ENCODE measurements at regions not wholly inside any gene's neighbourhood (a gene's known extent, or its start where the extent isn't known, plus 50 kb on each side); places are given as distances from the start of the nearest gene placed in this dataset.
A peak's percentile ranks its signal among the peaks of the same experiment; 100 is the strongest.

DNA sequence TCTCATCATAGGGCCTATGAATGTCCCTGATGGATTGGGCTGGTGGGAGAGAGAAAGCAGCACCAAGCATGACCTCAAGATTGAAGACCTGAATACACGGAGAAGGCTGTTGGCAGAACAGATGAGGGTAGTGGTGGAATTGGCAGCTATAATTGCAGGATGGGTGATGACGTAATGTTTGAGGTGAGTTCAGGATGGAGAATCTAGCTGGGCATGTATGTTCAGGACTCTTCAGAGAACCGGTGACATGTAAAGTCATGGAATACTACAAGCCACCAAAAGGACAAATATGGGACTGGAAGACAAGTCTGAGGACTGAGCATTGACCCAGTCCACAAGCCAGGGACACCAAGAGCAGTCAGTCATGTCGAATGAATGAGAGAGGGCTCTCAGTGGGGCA, 999.8 kb upstream of the TMEM132C start:
- no peak for DNase-seq

DNA sequence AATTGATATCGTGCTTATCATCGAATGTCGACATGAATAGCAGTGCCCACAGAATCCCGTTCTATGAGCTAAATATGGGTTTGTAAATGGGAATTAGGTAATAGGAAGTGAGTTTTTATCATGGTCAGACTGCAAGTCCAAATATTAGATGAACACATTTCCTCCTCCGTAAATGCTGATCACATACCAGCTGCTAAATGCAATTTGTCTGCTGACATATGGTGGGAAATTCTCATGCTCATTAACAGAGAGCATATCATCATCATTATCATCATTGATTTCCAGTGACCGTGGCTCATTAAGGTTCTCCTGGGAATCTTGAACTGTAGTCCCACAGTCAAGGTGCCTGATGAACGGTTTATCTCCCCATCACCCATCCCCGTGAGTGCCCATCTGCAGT, 998.8 kb upstream of the TMEM132C start:
- no peak for DNase-seq

DNA sequence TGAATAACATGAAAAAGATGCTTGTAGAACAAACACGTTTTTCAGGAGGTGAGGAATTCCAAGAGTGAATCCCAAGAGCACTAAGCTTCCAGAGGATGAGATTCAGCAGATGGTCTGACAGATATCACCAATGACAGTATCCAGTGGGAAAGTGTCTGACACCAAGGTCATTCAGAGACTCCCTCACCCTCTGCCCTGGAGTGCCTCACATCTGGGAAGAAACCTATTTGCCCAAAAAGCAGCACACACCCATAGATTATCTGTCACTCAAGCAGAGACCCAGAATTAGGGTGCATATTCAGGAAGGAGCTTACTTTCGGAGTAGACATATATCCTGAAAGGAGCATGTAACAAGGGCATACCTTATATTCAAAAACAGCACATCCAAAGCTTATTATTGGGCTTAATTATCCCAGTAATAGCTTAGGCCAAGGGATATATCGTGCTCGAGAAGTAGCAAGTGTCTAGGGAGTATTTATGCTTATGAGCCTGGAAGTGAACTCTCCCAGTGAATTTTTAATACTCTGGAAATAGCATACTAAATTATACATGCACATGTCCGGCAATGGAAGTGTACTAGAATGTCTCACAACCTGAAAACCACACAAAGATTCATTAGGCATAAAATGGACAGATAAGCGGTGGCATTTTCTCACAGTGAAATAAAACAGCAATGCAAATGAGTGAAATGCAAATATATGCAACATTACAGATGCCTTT, 998.1 kb upstream of the TMEM132C start:
- DNase-seq = peak; percentile 95

DNA sequence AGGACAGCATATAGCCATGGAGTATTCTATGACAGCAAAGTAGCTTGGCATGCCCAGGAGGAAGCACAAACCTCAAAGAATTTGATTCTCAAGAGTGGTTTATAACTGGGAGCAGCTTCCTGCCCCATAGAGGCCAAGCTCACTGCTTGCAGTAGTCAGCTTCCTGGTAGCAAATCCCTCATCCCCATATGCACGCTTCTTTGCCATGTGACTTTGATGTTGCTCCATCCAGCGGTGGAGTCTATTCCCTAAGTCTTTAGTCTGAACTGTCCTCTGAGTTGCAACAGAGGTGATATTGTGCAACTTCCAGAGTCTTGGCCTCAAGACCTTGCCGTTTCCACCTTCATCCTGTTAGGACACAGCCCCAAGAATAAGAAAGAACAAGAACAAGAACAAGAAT, 996.8 kb upstream of the TMEM132C start:
- no peak for DNase-seq

DNA sequence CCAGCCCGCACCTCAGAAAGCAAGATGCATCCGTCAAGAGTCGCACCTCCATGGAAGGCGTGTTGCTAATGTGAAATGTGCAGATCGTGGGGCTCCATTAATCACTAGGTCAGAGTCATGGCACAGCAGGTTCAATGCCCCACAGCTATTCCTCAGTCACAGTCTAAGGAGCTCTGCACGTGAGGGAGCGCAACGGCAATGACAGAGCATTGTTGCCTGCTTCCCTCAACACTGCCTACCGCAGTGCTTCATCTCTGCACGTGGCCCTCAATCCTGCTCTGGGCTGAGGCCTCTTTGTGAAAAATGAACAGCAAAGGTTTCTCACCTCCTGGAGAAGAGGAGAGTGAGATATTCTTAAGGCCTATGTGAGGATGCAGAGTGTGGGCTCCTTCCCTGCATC, 995.2 kb upstream of the TMEM132C start:
- DNase-seq = no peak

DNA sequence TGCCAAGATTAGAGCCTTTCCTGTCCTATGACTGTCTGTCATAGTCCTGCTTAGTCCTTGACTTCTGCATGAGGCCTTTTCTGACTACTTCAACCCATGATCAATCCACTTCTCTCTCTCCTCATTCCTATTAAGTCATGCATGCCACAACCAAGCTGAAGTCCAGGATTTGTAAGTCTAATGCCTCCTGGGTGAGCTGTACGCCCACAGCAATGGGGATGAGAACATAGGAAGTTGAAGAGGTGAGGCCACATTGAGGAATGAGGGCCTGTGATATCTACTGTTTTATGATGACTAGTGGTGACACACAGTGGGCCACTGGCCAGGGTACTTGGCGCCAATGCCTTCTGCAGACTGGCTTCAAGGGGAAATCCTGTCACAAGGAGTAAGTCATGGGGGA, 994.1 kb upstream of the TMEM132C start:
- no peak for DNase-seq

DNA sequence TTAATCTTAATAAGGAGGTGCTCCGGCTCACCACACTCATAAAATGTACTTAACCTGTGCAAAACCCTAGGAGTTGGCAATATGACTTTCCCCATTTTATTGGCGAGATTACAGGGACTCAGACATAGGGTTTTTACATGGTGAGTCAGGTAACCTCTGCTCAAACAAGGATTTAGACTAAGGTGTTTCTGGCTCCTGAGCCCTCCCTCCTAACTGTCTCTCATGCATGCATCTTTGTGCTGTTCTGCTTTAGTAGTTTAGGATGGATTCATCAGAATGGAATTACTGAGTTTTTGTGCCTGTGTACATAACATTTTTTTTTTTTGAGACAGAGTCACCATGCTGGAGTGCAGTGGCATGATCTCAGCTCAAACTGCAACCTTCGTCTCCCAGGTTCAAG, 993.3 kb upstream of the TMEM132C start:
- DNase-seq = no peak

DNA sequence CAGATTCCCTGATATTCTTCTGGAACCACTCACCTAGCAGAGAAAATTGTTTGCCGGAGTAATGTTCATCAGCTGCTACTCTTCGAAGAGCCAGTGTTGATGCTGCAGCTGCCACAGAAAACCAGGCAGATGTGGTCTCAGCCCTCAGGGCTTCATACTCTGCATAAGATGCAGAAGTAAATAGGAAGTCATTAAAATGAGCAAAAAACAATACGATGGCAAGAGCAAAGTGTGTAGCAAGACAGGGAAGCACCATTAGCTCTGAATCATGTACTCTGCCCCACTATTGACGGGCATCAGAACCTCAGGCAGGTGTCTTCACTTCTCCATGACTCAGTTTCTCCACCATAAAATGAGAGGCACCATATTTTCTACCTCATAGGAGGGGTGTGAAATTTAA, 991.6 kb upstream of the TMEM132C start:
- no peak for DNase-seq

DNA sequence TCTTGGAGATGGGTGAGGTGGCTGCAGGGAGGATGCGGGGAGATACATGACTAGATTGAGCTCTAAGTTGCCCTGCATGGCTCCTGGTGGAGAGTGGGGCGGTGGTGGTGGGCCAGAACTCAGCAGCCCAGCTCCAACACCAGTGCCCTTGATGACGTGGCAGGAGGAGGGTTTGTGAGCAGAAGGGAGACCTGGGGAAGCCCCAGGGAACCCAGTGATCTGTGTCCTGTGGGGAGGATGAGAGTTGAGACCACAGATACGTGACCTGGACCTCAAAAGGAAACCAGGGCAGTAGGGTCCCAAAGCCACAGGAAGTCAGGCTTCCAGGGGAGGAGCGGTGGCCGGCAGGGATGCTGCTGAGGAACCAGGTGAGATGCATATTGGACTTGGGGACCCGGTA, 989.1 kb upstream of the TMEM132C start:
- DNase-seq = no peak

DNA sequence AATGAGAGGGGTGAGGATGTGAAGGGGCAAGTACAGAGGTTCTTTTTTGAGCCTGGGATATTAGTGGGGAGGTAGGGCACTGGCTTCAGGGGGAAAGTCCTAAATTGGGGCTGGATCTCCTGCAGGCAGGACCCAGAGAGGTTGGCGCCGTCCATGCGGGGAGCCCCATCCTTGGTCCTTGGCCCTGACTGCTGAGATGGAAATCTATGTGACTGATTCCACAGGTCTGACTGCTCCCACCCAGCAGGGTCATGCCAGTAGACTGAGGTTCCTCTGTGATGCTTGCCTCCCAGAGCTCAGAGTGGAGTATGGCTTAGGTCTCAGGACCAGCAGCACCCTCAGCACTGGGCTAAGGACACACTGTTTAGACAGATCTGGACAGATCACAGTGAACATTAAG, 988.6 kb upstream of the TMEM132C start:
- no peak for DNase-seq

DNA sequence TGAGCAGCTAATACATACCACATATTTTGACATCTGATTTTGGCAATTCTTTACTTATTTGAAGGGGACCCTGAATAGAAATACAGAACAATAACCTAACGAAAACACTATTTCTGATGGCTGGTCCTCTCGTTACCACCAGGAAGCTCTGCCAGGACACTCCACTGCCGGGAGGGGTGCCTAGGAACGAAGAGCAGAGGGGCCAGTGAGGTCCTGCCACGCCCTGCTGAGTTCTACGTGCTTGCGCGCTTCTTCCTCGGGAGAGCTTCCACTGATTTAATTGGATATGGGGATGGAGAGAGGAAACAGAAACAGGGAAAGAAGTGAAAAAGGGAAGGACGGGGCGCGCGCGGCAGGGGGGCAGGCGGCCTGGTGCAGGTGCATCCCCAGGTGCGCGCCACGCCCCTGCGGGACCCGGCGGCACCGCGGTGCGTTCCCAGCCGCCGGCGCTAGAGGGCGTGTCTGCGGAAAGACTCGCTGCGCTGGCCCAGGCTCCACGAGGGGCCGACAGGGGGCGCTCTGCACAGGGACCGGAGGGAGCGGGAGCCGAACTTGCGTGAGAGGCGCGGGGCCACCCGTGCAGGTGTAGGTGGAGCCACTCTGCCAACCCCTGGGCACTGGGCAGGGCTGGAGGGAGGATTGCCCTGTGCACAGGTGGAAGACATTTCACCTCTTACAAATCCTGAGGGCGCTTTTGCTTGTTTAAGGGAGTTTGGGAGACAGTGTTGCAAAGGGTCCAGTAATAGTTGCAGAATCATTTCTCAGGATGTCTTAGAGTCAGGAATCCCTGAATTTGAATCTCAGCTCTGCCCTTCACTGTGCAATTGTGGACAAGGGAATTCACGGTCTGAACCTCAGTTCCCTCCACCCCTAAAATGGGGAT, 986.3 kb upstream of the TMEM132C start:
- no peak for DNase-seq

DNA sequence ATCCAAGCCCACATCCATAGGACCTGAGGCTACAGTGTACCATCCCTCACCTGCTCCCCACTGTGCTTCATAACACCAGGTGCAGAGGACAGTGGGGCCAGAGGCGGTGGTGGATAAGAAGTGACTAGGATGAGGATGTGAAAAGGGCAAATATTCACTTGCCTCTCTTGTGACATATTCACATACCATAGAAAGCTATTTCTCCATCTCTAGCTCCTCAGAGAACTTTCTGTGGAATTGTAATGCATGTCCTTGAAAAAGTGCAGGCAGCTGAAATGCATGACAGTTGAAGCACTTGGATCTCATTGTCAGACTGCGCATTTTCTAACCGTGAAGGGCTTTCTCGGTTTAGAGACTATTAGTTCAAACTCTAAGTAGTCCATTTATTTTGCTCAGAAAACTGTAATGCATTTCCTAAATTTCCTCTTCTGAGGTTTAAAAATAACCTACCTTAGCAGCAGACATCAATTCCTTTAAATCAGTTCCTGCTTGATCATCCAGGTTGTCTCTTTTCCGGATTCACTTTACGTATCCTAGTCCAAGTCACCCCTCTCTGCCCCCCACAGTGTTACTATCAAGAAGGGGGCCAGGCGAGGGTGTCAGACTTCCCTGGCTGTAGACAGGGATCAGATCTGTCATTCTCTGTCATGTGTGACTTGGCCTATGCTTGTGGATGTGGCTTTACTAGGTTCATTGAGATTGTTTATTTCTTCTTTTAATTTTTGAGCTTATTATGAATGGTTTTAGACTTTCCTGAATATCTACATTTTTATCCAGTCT, 984.0 kb upstream of the TMEM132C start:
- no peak for DNase-seq

DNA sequence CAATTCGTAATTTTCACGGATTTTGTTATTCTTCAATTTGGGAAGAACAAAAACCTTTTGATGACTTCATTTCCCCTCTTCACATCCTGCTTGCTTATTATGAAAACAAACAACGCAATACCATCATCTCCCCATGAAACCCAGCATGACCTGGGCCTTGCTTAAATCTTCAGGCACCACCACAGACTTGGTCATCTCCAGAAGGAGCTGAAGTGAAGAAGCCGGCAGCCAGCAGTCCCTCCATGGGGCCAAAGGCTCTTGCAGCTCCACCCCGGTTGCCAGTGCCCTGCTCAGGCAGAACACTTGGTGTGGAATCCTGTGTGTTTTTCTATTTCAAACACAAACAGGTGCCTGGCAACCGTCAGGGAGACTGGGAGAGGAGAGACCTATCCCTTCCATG, 982.9 kb upstream of the TMEM132C start:
- DNase-seq = no peak

DNA sequence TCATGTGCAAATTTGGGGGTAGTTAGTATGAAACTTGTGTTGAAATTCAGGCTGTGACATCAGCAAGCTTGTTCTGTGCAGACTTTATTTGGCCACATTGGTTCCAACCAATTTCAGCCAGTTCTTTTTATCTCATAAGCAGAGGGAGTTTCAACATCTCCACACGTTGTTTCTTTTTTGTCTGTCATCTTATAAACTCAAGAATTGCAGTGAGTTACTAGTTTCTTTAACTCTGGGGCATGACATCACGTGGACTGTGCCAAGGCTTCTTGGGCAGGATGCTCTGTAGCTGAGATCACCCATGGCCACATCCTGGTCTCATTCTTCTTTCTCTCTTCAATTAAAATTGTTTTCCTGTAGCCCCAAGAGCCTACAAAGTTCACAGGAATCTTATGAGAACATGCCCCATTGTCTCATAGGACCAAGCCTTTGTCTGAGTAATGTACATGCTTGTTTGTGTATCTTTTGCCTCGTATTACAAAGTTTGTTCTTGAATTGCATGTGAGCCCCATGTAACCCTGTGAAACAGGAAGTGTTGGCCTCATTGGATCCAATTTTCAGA, 982.0 kb upstream of the TMEM132C start:
- DNase-seq = no peak

DNA sequence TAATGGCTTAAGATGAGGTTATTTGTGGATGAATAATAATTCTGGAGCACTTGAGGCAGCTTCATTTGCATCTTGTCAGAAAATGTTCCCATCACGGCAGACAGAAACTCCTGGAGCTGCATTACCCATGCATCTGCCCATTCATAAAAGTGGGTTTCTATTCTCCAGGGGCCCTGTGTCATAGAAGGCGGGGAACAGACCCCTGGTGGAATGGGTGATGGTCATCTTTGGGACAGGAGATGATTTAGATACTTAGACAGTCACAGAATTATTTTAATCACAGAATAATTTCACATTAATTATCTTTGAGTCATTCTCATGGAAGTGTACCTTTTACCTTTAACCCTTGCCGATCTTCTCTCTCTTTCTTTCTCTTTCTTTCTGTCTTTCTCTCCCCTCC, 980.7 kb upstream of the TMEM132C start:
- no peak for DNase-seq

DNA sequence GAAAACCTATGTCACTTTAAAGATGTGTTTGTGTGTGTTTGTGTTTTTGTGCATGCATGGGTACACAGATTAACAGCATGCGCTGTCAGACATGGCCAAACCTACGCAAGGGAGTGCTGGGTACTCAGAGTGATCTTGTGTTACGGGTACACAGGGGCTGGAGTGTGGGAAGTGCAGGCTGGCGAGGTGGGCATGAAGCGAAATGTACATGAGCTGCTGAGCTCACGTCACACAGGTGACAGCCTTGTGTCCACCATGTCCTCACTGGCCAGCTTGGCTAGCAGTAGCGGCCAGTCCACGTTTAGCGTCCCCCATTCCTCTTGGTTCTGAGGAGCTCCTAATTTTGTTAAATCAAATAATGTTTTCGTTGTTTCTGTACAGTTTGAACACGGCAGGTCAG, 979.7 kb upstream of the TMEM132C start:
- no peak for DNase-seq

DNA sequence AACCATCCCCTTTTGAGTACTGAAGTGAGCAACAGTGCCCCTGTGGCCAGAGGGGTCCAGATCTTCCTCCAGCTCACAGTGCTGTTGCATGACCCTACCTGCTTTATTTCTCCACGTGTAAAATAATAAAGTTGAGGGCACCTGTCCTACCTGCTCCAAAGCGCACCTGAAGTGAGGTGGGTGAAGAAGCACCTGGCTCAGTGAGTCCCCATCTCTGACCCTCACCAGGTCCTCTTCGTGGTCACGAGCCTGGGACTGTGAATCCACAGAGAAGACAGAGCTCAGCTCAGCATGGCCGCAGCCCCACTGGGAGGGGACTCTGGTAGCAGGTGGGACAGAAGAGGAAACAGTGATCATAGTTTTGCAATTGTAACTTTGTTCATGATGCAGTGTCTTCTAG, 976.7 kb upstream of the TMEM132C start:
- DNase-seq = no peak

DNA sequence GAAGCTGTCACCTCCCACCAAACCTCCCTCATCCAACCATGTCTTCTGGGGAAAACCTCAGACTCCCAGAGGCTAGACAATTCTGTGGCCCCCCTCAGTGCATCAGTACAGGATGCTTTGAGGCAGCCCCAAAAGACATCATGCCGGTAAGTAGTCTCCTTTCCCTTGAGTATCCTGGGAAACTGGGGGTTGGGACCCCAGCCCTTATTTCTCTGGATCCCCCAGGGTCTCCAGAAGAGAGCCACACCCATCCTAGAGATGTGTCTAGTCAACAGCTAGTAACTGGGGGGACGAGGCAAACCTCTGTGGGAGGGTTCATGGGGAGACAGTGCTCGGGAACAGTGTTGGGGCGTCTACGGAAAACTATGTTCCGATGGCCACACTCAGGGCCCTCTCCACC, 974.2 kb upstream of the TMEM132C start:
- no peak for DNase-seq

DNA sequence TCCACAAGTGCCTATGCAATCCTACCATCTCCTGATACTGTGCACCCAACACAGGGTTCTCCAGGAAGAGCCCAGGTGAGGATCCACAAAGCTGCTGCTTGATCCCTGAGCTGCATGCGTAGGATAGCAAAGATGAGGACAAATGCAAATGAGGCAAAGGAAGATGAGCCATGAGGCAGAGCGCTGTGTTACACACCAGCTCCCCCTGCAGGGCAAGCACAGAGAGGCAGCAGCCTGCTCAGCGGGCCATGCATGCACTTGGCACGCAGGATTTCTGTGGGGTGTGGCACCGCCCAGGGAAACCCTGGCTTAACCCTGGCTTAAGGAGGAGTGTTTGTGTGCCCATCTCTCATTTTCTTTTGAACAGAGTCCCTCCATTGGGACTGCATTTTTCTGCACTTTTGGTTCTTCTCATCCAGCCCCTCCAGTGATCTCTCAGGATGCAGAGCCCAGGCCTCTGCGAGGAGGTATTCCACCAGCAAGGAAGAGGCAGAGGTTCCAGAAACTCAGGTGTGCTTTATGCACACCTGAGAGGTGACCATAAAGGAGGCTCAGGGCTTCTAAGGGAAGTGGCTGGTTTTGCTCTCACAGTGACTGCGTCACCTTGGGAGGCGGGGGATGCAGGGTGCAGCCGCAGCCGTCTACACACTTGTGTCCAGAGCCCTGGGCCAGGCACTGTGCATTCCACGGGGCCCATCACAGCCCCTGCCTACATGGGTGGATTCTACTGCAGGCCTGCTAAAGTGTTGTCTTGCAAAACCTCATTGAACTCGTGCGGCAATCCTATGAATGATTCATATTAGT, 973.3 kb upstream of the TMEM132C start:
- peak; percentile 39 for DNase-seq

DNA sequence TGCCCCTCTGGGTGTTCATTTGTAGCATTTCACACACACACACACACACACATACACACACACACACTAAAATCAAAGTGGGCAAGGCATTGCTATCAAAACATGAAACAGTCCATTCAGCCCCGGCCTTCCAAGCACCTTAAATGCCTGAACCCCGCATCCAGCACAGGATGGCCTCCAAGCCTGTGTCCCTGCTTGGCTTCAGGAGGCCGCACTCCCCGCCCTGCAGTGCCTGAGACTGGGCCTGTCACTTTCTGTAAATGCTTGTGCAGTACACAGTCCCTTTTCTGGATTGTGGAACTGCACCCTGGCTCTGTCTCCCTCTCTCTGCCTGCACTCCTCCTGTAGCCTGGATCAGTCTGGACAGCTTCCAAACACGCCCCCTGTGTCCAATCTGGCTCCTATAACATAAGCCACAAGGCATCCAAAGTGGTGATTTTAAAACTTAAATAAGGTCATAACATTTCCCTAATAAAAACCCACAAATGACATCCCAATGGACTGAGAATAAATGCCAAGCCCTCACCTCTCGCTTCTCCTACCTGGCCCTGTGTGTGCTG, 972.2 kb upstream of the TMEM132C start:
- DNase-seq = no peak

DNA sequence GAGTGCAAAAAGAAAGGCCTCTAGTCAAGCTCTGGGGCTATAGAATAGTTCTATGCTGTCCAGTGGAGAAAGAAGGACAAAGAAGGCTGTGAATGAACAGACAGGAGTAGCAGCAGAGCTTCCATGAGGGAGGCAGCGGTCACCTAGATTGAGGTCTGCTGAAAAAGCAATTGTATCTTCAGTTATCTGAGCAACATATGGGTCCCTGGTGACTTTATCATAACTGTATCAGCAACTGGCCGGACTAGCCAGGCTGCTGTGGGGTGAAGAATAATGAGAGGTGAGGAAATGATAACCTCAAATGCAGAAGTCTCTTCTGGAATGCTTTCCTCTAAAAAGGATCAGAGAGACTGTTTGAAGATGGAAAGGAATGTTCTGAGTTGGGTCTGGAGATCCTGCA, 971.3 kb upstream of the TMEM132C start:
- no peak for DNase-seq

DNA sequence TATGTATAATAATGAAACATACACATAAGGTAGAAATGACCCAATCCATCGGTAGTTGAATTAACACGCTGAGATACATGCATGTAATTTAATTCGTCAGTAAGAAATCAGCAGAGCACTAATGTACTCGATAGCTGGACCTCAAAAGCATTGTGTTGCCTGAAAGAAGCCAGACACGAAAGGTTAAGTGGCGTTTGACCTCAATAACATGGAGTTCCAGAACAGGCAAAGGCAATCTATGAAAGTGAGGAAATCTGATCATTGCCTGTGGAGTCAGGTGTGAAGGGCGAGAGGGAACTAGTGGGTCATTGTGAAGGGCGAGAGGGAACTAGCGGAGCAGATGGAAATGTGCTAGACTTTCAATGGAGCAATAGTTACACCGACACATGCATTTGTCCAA, 970.4 kb upstream of the TMEM132C start:
- DNase-seq = no peak
